ENCODE measurements at regions not wholly inside any gene's neighbourhood (a gene's known extent, or its start where the extent isn't known, plus 50 kb on each side); places are given as distances from the start of the nearest gene placed in this dataset.

GRCh38 chr14:42804141-42804540, 1197.5 kb downstream of the LRFN5 start:
- H3K4me3 ChIP-seq (ENCODE audit: low read depth in 2 of 2, low read length in 1 of 2) = no peak overlapping the region
- no peak for DNase-seq
- no peaks in the 10 kb centered on the region for H3F3A ChIP-seq (replicated peaks; ENCODE audit: insufficient read depth)
- no peak overlapping the region for H3K27ac ChIP-seq (ENCODE audit: low read depth in 2 of 2, low read length in 1 of 2)
- no peaks in the 10 kb centered on the region for H3K9me2 ChIP-seq
- H3K9me3 ChIP-seq = no peaks in the 10 kb centered on the region
- WGBS (ENCODE audit: low lambda C conversion rate) = 13% methylated on average over 4 of the region's 4 CpGs
- H3K4me1 ChIP-seq (ENCODE audit: control insufficient read depth in 1 of 2, insufficient read depth in 2 of 2, low read depth in 1 of 2, low read length in 1 of 2) = no peaks in the 10 kb centered on the region
- TF ChIP-seq ZBTB33 (IDR thresholded peaks at IDR 0.05; ENCODE audit: borderline replicate concordance, low read depth) (no peak), MEF2A (IDR thresholded peaks at IDR 0.05; ENCODE audit: borderline replicate concordance, low read depth) (no peak), USF1 (IDR thresholded peaks at IDR 0.05; ENCODE audit: borderline replicate concordance, low read depth) (no peak), POLR2AphosphoS5 (IDR thresholded peaks at IDR 0.05; ENCODE audit: low read depth, low read length) (no peak), TAF1 (IDR thresholded peaks at IDR 0.05; ENCODE audit: borderline replicate concordance, low read depth, low read length) (no peak), CTCF (IDR thresholded peaks at IDR 0.05) (no peak), NFIC (IDR thresholded peaks at IDR 0.05; ENCODE audit: borderline replicate concordance) (no peak), PBX3 (IDR thresholded peaks at IDR 0.05) (no peak), REST (IDR thresholded peaks at IDR 0.05; ENCODE audit: low read depth, low read length) (no peak), RAD21 (IDR thresholded peaks at IDR 0.05; ENCODE audit: low read length) (no peak), NRF1 (IDR thresholded peaks at IDR 0.05; ENCODE audit: low read depth, low read length) (no peak), ELF1 (IDR thresholded peaks at IDR 0.05) (no peak), FOSL2 (IDR thresholded peaks at IDR 0.05; ENCODE audit: borderline replicate concordance, low read depth) (no peak), IRF3 (IDR thresholded peaks at IDR 0.05; ENCODE audit: low read depth, low read length) (no peak), YY1 (IDR thresholded peaks at IDR 0.05; ENCODE audit: low read depth) (no peak)
- ChIA-PET POLR2A (no interaction called here), CTCF (no interaction called here)
- H3K36me3 ChIP-seq (replicated peaks in 1 of 2; ENCODE audit: control insufficient read depth in 1 of 2, insufficient read depth in 2 of 2, low read length in 1 of 2) = no peaks in the 10 kb centered on the region
- no peaks in the 10 kb centered on the region for H4K20me1 ChIP-seq (ENCODE audit: insufficient read depth)
- no peak overlapping the region for H3K9ac ChIP-seq
- no peak overlapping the region for H3K4me2 ChIP-seq
- no peak overlapping the region for H2AFZ ChIP-seq (ENCODE audit: low read depth)
- H3K79me2 ChIP-seq (ENCODE audit: insufficient read depth) = no peaks in the 10 kb centered on the region
- H3K27me3 ChIP-seq (ENCODE audit: insufficient read depth) = no peaks in the 10 kb centered on the region

All from SK-N-SH (cell line).